HCT116 (cell line): ENCODE measurements at regions not wholly inside any gene's neighbourhood (a gene's known extent, or its start where the extent isn't known, plus 50 kb on each side); places are given as distances from the start of the nearest gene placed in this dataset.

ENCODE experiments used
- CTCF ChIP-seq, 3 experiments: fragments of 200-600 bp in 1 of 3; sonication (generic) in 1 of 3; IDR thresholded peaks in 2 of 3; conservative IDR thresholded peaks in 1 of 3; 2 replicates each; pipeline ENCODE4 v1.5.1; 2012 to 2017; ENCODE audit warnings: low read depth in 2 of 3, low read length in 2 of 3, antibody characterized with exemption in 1 of 3, borderline replicate concordance in 1 of 3, control low read depth in 1 of 3, mild to moderate bottlenecking in 1 of 3, mixed read lengths in 1 of 3, mixed run types in 1 of 3, moderate library complexity in 1 of 3; ENCODE audit not compliant: insufficient read depth in 1 of 3
- EZH2 ChIP-seq: fragments of 200-600 bp; sonication (generic); IDR thresholded peaks from 2 replicates; pipeline ENCODE4 v1.6.1; 2017; ENCODE audit warnings: antibody characterized with exemption, mixed run types
- EZH2phosphoT487 ChIP-seq: fragments of 200-600 bp; IDR thresholded peaks from 2 replicates; pipeline ENCODE4 v1.6.1; 2018; ENCODE audit warnings: antibody characterized with exemption, borderline replicate concordance
- JUND ChIP-seq: IDR thresholded peaks from 2 replicates; pipeline ENCODE4 v1.6.1; 2012
- POLR2A ChIP-seq: IDR thresholded peaks from 2 replicates; pipeline ENCODE4 v1.7.0; 2011; ENCODE audit warnings: borderline replicate concordance; ENCODE audit not compliant: insufficient read depth, insufficient read length; ENCODE audit errors: extremely low read depth
- POLR2AphosphoS5 ChIP-seq: IDR thresholded peaks from 2 replicates; pipeline ENCODE4 v1.6.1; 2011; ENCODE audit warnings: mild to moderate bottlenecking, low read depth, low read length, moderate library complexity
- RAD21 ChIP-seq: IDR thresholded peaks from 2 replicates; pipeline ENCODE4 v1.6.1; 2012; ENCODE audit warnings: low read depth, mild to moderate bottlenecking
- REST ChIP-seq: IDR thresholded peaks from 2 replicates; pipeline ENCODE4 v1.6.1; 2012; ENCODE audit warnings: low read depth
- SP1 ChIP-seq: IDR thresholded peaks from 2 replicates; pipeline ENCODE4 v1.6.1; 2012; ENCODE audit warnings: low read depth
- SRF ChIP-seq: IDR thresholded peaks from 2 replicates; pipeline ENCODE4 v1.6.1; 2012; ENCODE audit warnings: low read depth
- TCF7L2 ChIP-seq: IDR thresholded peaks from 2 replicates; pipeline ENCODE4 v1.7.0; 2011; ENCODE audit warnings: borderline replicate concordance, inconsistent platforms; ENCODE audit not compliant: insufficient read depth, insufficient read length; ENCODE audit errors: extremely low read depth
- YY1 ChIP-seq: IDR thresholded peaks from 2 replicates; pipeline ENCODE4 v1.6.1; 2011; ENCODE audit warnings: low read length, low read depth, moderate library complexity, mild to moderate bottlenecking; ENCODE audit not compliant: insufficient replicate concordance; ENCODE audit errors: extremely low read depth
- ZFX ChIP-seq: fragments of 450-650 bp; IDR thresholded peaks from 2 replicates; pipeline ENCODE4 v1.6.1; 2017
- TF ChIP-seq, protein P1 (sequence below): IDR thresholded peaks from 2 replicates; pipeline ENCODE4 v1.6.1; 2012

GRCh38 chr2:94767336-94767735, 103.9 kb upstream of the TEKT4 start:
- TF ChIP-seq ZFX (no peak), CTCF (IDR thresholded peaks at IDR 0.05 in 2 of 3, conservative IDR thresholded peaks at IDR 0.05 in 1 of 3; ENCODE audit: borderline replicate concordance in 1 of 3, insufficient read depth in 1 of 3, low read depth in 2 of 3, low read length in 2 of 3) (no peak), POLR2A (no peak), SRF (no peak), EZH2 (no peak), POLR2AphosphoS5 (no peak), EZH2phosphoT487 (no peak), YY1 (no peak), REST (no peak), JUND (no peak), TCF7L2 (no peak), SP1 (no peak), RAD21 (no peak)
- TF ChIP-seq, protein P1, sequence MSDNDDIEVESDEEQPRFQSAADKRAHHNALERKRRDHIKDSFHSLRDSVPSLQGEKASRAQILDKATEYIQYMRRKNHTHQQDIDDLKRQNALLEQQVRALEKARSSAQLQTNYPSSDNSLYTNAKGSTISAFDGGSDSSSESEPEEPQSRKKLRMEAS, result no peak
